ENCODE measurements at regions not wholly inside any gene's neighbourhood (a gene's known extent, or its start where the extent isn't known, plus 50 kb on each side); places are given as distances from the start of the nearest gene placed in this dataset.

DNA sequence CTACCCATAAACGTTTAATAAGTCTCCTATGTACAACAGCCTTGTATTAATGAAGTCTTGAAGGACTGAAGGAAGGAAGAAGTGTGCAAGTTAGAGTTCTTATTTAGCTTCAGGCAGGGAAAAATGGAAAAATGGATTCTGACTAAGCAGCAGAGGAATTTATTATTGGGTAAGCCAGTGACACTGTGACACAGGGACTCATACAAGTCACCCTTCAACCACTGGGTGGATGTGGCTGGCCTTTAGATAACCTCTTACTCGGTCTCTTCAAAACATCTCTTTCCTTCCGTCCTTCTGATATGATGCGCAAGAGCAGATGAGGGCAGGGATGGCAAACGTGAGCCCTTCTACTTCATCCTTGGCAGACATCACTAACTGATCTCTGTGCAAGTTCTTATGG lies 145.6 kb downstream of the DHX35 start:
- CTCF ChIA-PET, result interaction anchor here (1.1 to 1.6 kb wide), 2 partner anchors 58 to 1855 kb away, joined by 4 to 5 read pairs; no protein-coding TSS in a partner anchor
- POLR2A ChIA-PET, result no interaction called here

DNA sequence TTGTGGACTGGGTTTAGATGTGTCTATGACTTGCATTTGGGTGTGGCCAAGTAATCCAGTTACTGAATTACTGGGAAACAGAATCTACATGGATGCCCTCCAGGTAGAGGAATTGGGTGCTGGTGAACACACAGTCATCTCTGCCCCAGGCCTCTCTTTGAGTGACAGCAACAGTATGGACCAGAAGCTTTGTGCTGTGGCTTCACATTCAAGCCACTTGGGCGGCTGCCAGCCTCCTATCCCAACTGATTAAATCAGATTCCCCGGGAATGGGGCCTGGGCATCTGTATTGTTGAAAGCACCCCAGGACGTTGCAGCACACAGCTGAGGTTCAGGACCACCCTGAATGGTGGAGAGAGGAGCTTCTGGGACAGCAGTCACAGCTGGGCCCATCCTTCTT lies 144.6 kb downstream of the DHX35 start:
- CTCF ChIA-PET, result interaction anchor here (0.8 to 1.6 kb wide), 3 partner anchors 26 to 58 kb away, joined by 4 to 5 read pairs (median 4); no protein-coding TSS in a partner anchor
- TF ChIP-seq, protein P1, sequence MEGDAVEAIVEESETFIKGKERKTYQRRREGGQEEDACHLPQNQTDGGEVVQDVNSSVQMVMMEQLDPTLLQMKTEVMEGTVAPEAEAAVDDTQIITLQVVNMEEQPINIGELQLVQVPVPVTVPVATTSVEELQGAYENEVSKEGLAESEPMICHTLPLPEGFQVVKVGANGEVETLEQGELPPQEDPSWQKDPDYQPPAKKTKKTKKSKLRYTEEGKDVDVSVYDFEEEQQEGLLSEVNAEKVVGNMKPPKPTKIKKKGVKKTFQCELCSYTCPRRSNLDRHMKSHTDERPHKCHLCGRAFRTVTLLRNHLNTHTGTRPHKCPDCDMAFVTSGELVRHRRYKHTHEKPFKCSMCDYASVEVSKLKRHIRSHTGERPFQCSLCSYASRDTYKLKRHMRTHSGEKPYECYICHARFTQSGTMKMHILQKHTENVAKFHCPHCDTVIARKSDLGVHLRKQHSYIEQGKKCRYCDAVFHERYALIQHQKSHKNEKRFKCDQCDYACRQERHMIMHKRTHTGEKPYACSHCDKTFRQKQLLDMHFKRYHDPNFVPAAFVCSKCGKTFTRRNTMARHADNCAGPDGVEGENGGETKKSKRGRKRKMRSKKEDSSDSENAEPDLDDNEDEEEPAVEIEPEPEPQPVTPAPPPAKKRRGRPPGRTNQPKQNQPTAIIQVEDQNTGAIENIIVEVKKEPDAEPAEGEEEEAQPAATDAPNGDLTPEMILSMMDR (IDR thresholded peaks at IDR 0.05; ENCODE audit: insufficient read depth, low read length, missing control alignments), result no peak
- POLR2A ChIA-PET, result no interaction called here
- no peak for DNase-seq (ENCODE audit: low read depth, low spot score)
- no peak overlapping the region for H3K4me3 ChIP-seq (ENCODE audit: low read depth, low read length)

More for the DNA sequence above, 145.6 kb downstream of the DHX35 start:
- TF ChIP-seq, protein P1 (IDR thresholded peaks at IDR 0.05; ENCODE audit: insufficient read depth, low read length, missing control alignments), result no peak
- no peak overlapping the region for H3K4me3 ChIP-seq (ENCODE audit: low read depth, low read length)
- DNase-seq (ENCODE audit: low read depth, low spot score), result no peak

GRCh38 chr20:39105551-39105950 lies 143.4 kb downstream of the DHX35 start:
- ChIA-PET POLR2A (no interaction called here), CTCF (interaction anchor here (1.4 kb wide), 1 partner anchor 25 kb away, joined by 5 read pairs; no protein-coding TSS in a partner anchor)
- no peak overlapping the region for H3K4me3 ChIP-seq (ENCODE audit: low read depth, low read length)
- TF ChIP-seq, protein P1 (IDR thresholded peaks at IDR 0.05; ENCODE audit: insufficient read depth, low read length, missing control alignments), result no peak
- DNase-seq (ENCODE audit: low read depth, low spot score), result no peak

- DNase-seq (ENCODE audit: low read depth, low spot score), result no peak
- CTCF ChIA-PET, result interaction anchor here (1.6 kb wide), 1 partner anchor 22 kb away, joined by 4 read pairs; no protein-coding TSS in a partner anchor
- no peak overlapping the region for H3K4me3 ChIP-seq (ENCODE audit: low read depth, low read length)
- TF ChIP-seq, protein P1 (IDR thresholded peaks at IDR 0.05; ENCODE audit: insufficient read depth, low read length, missing control alignments), result no peak
- POLR2A ChIA-PET, result no interaction called here
Observed at GRCh38 chr20:39103732-39104131, 141.6 kb downstream of the DHX35 start.

DNA sequence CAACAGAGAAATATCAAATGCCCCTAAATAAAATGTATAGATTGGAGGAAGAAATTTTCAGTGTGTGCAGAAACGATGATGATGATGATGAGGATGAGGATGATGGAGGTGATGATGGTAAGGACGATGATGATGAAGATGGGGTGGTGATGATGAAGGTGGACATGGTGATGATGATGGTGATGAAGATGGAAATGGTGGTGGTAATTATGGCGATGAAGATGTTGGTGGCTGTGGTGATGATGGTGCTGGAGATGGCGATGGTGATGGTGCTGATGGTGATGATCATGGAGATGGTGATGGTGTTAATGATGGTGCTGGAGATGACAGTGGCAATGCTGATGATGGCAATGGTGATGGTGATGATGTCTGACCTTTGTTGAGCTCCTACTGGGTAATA lies 141.2 kb downstream of the DHX35 start:
- H3K4me3 ChIP-seq (ENCODE audit: low read depth, low read length), result no peak overlapping the region
- POLR2A ChIA-PET, result no interaction called here
- CTCF ChIA-PET, result no interaction called here
- DNase-seq (ENCODE audit: low read depth, low spot score), result no peak
- TF ChIP-seq, protein P1 (IDR thresholded peaks at IDR 0.05; ENCODE audit: insufficient read depth, low read length, missing control alignments), result no peak

GRCh38 chr20:39101895-39102294 lies 139.8 kb downstream of the DHX35 start:
- H3K4me3 ChIP-seq (ENCODE audit: low read depth, low read length), result no peak overlapping the region
- no peak for DNase-seq (ENCODE audit: low read depth, low spot score)
- TF ChIP-seq, protein P1 (IDR thresholded peaks at IDR 0.05; ENCODE audit: insufficient read depth, low read length, missing control alignments), result no peak
- CTCF ChIA-PET, result interaction anchor here (1.0 kb wide), 1 partner anchor 51 kb away, joined by 4 read pairs; no protein-coding TSS in a partner anchor
- POLR2A ChIA-PET, result no interaction called here

Measured in AG04449 (cell line).